Osteoblast (primary cell): ENCODE measurements at regions not wholly inside any gene's neighbourhood (a gene's known extent, or its start where the extent isn't known, plus 50 kb on each side); places are given as distances from the start of the nearest gene placed in this dataset.

Experiments used
- DNase-seq: peaks from one replicate; pipeline ENCODE4 v3.0.0; 2011; ENCODE audit warnings: low spot score, mixed read lengths; ENCODE audit not compliant: insufficient read length; ENCODE audit errors: missing footprints
- H2AFZ ChIP-seq: 2 replicates; pipeline ENCODE4 v1.6.0; 2011; ENCODE audit warnings: mild to moderate bottlenecking, low read length
- H3K27ac ChIP-seq: 2 replicates; pipeline ENCODE4 v1.5.1; 2011; ENCODE audit warnings: mild to moderate bottlenecking, low read depth, low read length, moderate library complexity
- H3K27me3 ChIP-seq: 2 replicates; pipeline ENCODE4 v1.6.0; 2012; ENCODE audit warnings: mild to moderate bottlenecking, control low read depth, inconsistent platforms, low read length, moderate library complexity; ENCODE audit not compliant: insufficient read depth
- H3K36me3 ChIP-seq: 2 replicates; pipeline ENCODE4 v1.5.1; 2011; ENCODE audit warnings: mild to moderate bottlenecking, low read length, control low read depth, moderate library complexity; ENCODE audit not compliant: insufficient read depth
- H3K4me1 ChIP-seq: 2 replicates; pipeline ENCODE4 v1.5.1; 2011; ENCODE audit warnings: mild to moderate bottlenecking, low read length, control low read depth, moderate library complexity; ENCODE audit not compliant: insufficient read depth
- H3K4me2 ChIP-seq: 2 replicates; pipeline ENCODE4 v1.6.0; 2011; ENCODE audit warnings: mild to moderate bottlenecking, low read length; ENCODE audit not compliant: insufficient read depth
- H3K4me3 ChIP-seq: fragments of 200-600 bp; sonication (generic); 3 replicates; pipeline ENCODE4 v1.5.1; 2012; ENCODE audit warnings: mild to moderate bottlenecking, low read length, inconsistent platforms; ENCODE audit not compliant: insufficient read depth
- H3K79me2 ChIP-seq: 2 replicates; pipeline ENCODE4 v1.6.0; 2012; ENCODE audit warnings: mild to moderate bottlenecking, low read length, control low read depth, inconsistent platforms; ENCODE audit not compliant: insufficient read depth
- H3K9me3 ChIP-seq: 2 replicates; pipeline ENCODE4 v1.5.1; 2011; ENCODE audit warnings: low read depth, low read length, control low read depth
- H4K20me1 ChIP-seq: 2 replicates; pipeline ENCODE4 v1.6.0; 2012; ENCODE audit warnings: mild to moderate bottlenecking, low read length, control low read depth; ENCODE audit not compliant: insufficient read depth
- CTCF ChIP-seq: IDR thresholded peaks from 2 replicates; pipeline ENCODE4 v1.5.1; 2011; ENCODE audit warnings: mild to moderate bottlenecking, low read depth, low read length, moderate library complexity; ENCODE audit errors: extremely low read depth

DNA sequence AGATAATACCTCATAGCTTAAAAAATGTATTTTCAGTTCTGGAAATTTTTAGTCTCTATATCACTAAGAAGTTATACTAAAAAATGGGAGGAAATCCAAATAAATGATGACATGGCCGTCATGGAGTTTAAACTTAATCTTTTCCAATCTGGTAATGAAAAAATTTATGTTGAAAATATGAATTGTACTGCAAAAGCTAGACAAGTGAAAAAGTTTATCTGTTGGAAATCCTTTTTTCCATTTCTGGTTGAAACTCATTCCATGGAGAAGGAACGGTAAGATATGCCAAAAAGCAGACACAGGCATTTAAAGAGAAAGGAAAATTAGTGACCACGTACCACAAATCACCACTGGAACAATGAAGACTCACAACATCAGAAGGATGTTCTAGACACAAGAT is 314.2 kb upstream of the PRICKLE1 start:
- Histone ChIP-seq H3K4me2 (no peak overlapping the region), H4K20me1 (no peaks in the 10 kb centered on the region), H3K36me3 (no peaks in the 10 kb centered on the region), H3K27me3 (no peaks in the 10 kb centered on the region), H3K4me1 (no peaks in the 10 kb centered on the region), H3K79me2 (no peaks in the 10 kb centered on the region), H3K4me3 (no peak overlapping the region), H2AFZ (no peak overlapping the region), H3K27ac (no peak overlapping the region), H3K9me3 (no peaks in the 10 kb centered on the region)
- DNase-seq = no peak
- no peak for TF ChIP-seq CTCF

DNA sequence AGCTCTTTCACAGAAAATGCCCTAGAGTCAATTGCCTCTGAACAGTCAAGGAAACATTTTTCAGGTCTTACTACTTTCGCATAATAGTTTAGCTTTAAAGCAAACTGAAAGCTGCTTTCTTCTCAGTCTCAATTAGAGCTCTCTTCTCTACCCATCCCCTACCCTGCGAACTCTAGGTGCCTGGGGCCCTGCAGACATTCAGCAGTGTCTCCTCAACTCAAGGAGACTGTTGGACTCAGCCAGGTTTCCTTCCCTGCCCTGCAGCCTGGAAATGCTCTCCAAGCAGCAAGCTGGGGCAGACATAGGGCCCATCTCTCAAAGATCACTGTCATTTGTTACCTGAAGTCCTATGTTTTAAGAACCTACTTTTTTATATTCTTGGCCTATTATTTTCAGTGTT is 312.5 kb upstream of the PRICKLE1 start:
- no peaks in the 10 kb centered on the region for H3K9me3 ChIP-seq
- H3K4me3 ChIP-seq = no peak overlapping the region
- H2AFZ ChIP-seq = no peak overlapping the region
- H3K36me3 ChIP-seq = no peaks in the 10 kb centered on the region
- no peak for DNase-seq
- no peaks in the 10 kb centered on the region for H3K27me3 ChIP-seq
- no peaks in the 10 kb centered on the region for H3K4me1 ChIP-seq
- H3K79me2 ChIP-seq = no peaks in the 10 kb centered on the region
- no peaks in the 10 kb centered on the region for H4K20me1 ChIP-seq
- H3K4me2 ChIP-seq = no peak overlapping the region
- no peak overlapping the region for H3K27ac ChIP-seq
- TF ChIP-seq CTCF = no peak

DNA sequence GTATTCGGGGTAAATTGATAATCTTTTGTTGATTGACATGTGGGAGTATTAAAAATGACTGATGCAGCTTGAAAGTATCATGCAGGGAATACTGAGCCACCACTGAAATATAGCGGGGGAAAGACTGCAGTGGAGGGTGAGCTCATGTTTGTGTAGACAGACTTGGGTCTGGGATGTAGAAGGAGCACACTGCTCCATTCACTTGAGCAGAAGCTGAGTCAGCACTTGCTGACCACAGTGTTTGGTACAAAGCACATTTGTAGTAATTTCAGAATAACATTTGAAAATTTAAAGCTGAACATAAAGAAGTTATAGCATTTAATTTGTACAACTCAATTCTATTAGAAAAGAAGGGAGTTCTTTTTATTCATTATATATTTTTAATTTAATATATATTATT is 304.3 kb upstream of the PRICKLE1 start:
- no peaks in the 10 kb centered on the region for H3K4me1 ChIP-seq

More for the DNA sequence above, 304.3 kb upstream of the PRICKLE1 start:
- no peaks in the 10 kb centered on the region for H4K20me1 ChIP-seq
- H3K79me2 ChIP-seq = no peaks in the 10 kb centered on the region
- no peak for TF ChIP-seq CTCF
- H3K27ac ChIP-seq = no peak overlapping the region
- DNase-seq = no peak
- H3K27me3 ChIP-seq = peaks cover 4% of the 10 kb centered on the region
- H3K4me2 ChIP-seq = no peak overlapping the region
- H3K9me3 ChIP-seq = no peaks in the 10 kb centered on the region
- H3K36me3 ChIP-seq = no peaks in the 10 kb centered on the region
- H2AFZ ChIP-seq = no peak overlapping the region
- H3K4me3 ChIP-seq = no peak overlapping the region
